K562 (cell line): ENCODE measurements at regions not wholly inside any gene's neighbourhood (a gene's known extent, or its start where the extent isn't known, plus 50 kb on each side); places are given as distances from the start of the nearest gene placed in this dataset.

Experiments
- ATAC-seq: fragments of 200-7000 bp; cut with Tn5 transposase; 3 replicates; pipeline ENCODE4 v1.9.1; 2020; ENCODE audit warnings: moderate library complexity
- BruUV-seq: library from RNA; stranded (reverse); fragments of 400-500 nt; replicated peaks from 2 replicates; lab custom pipeline; 2021; lab: Mats Ljungman, UMichigan
- CTCF ChIA-PET: fragments of 300-600 bp; formaldehyde crosslinking; extraction: SDS; loops from one replicate; lab custom pipeline; 2021; ENCODE audit warnings: low intra/inter-chr PET ratio; lab: Yijun Ruan, JAX
- POLR2A ChIA-PET: fragments of 300-600, 350-650 bp; sonication (Branson Sonifier 250); formaldehyde crosslinking; extraction: SDS; loops from one replicate; lab custom pipeline; 2021; ENCODE audit warnings: antibody characterized with exemption, inconsistent platforms; lab: Yijun Ruan, JAX
- DNase-seq, 4 experiments: peaks; one replicate each; pipeline versions ENCODE4 v3.0.0 to v3.0.0-alpha.2; 2011 to 2018; ENCODE audit warnings: low spot score in 3 of 4, mixed read lengths in 3 of 4; ENCODE audit errors: extremely low read depth in 1 of 4
- FAIRE-seq: peaks from 2 replicates; lab custom pipeline; 2011; peaks lifted over from hg19 to GRCh38; lab: Jason Lieb, UNC
- H2AFZ ChIP-seq: 2 replicates; pipeline ENCODE4 v1.6.0; 2011; ENCODE audit warnings: low read depth, low read length, control low read depth, inconsistent platforms
- H3K27ac ChIP-seq: fragments of 200-600 bp; 3 replicates; pipeline ENCODE4 v1.8.0; 2011; ENCODE audit warnings: low read depth, mild to moderate bottlenecking, control low read depth, inconsistent platforms, low read length, moderate library complexity, mixed read lengths; ENCODE audit errors: extremely low read depth
- H3K27me3 ChIP-seq, 2 experiments: fragments of 300-600 bp in 1 of 2; 2 replicates in 1 of 2; 3 replicates in 1 of 2; pipeline versions ENCODE4 v1.6.0 to v1.8.0; 2011; ENCODE audit warnings: inconsistent platforms in 2 of 2, low read length in 2 of 2, mild to moderate bottlenecking in 1 of 2, mixed read lengths in 1 of 2, moderate library complexity in 1 of 2; ENCODE audit not compliant: control insufficient read depth in 2 of 2, insufficient read depth in 2 of 2
- H3K36me3 ChIP-seq: fragments of 300-600 bp; 3 replicates; pipeline ENCODE4 v1.8.0; 2011; ENCODE audit warnings: mild to moderate bottlenecking, low read length, inconsistent platforms; ENCODE audit not compliant: control insufficient read depth, insufficient read depth
- H3K4me1 ChIP-seq, 2 experiments: fragments of 200-600 bp in 1 of 2; replicated peaks in 1 of 2; 2 replicates in 1 of 2; 3 replicates in 1 of 2; pipeline versions ENCODE4 v1.5.1 to v1.8.0; 2011; ENCODE audit warnings: inconsistent platforms in 2 of 2, low read length in 2 of 2, mild to moderate bottlenecking in 1 of 2, mixed read lengths in 1 of 2, moderate library complexity in 1 of 2; ENCODE audit not compliant: control insufficient read depth in 2 of 2, insufficient read depth in 2 of 2
- H3K4me2 ChIP-seq: 2 replicates; pipeline ENCODE4 v1.6.1; 2011; ENCODE audit warnings: low read length, control low read depth, inconsistent platforms, mixed read lengths; ENCODE audit not compliant: insufficient read depth
- H3K4me3 ChIP-seq: fragments of 200-600 bp; sonication (generic), shearing (Covaris generic); 2 replicates; pipeline ENCODE4 v1.5.1; 2016; ENCODE audit warnings: control low read depth, inconsistent platforms
- H3K79me2 ChIP-seq: fragments of 200-600 bp; 3 replicates; pipeline ENCODE4 v1.8.0; 2011; ENCODE audit warnings: low read length, inconsistent platforms; ENCODE audit not compliant: control insufficient read depth, insufficient read depth
- H3K9ac ChIP-seq, 2 experiments: 2 replicates each; pipeline versions ENCODE4 v1.6.0 to v1.6.1; 2011; ENCODE audit warnings: low read depth in 2 of 2, low read length in 2 of 2, control low read depth in 1 of 2, inconsistent platforms in 1 of 2, mild to moderate bottlenecking in 1 of 2, mixed read lengths in 1 of 2; ENCODE audit not compliant: insufficient read depth in 1 of 2
- H3K9me1 ChIP-seq: one replicate; pipeline ENCODE4 v1.6.0; 2011; ENCODE audit warnings: inconsistent platforms, mild to moderate bottlenecking, low read length, moderate library complexity; ENCODE audit not compliant: control insufficient read depth, insufficient read depth
- H3K9me3 ChIP-seq: replicated peaks from 2 replicates; pipeline ENCODE4 v1.5.1; 2011; ENCODE audit warnings: low read depth, low read length, inconsistent platforms; ENCODE audit not compliant: control insufficient read depth, insufficient read depth
- H4K20me1 ChIP-seq: replicated peaks from 2 replicates; pipeline ENCODE4 v1.6.1; 2011; ENCODE audit warnings: low read length, inconsistent platforms, mixed read lengths; ENCODE audit not compliant: control insufficient read depth, insufficient read depth
- ARID4B ChIP-seq: sonication (generic); formaldehyde crosslinking; IDR thresholded peaks from 2 replicates; pipeline ENCODE4 v1.8.0; 2022; ENCODE audit warnings: mild to moderate bottlenecking, missing genetic modification reagents
- COPS2 ChIP-seq: fragments of 450-650 bp; conservative IDR thresholded peaks from 2 replicates; pipeline ENCODE4 v1.6.1; 2016; ENCODE audit warnings: mild to moderate bottlenecking, moderate library complexity
- CREB3 ChIP-seq: fragments of 450-650 bp; conservative IDR thresholded peaks from 2 replicates; pipeline ENCODE4 v1.6.1; 2016; ENCODE audit warnings: missing genetic modification characterization, low read depth, mild to moderate bottlenecking, missing compliant biosample characterization, moderate library complexity
- DLX4 ChIP-seq: fragments of 250-450 bp; sonication (Bioruptor Pico); IDR thresholded peaks from 2 replicates; pipeline ENCODE4 v1.6.1; 2021; ENCODE audit warnings: mild to moderate bottlenecking
- HNRNPK ChIP-seq: fragments of 200-400 bp; formaldehyde crosslinking; IDR thresholded peaks from one replicate; pipeline ENCODE4 v1.6.1; 2018; ENCODE audit warnings: mild to moderate bottlenecking, low read depth, low read length; ENCODE audit not compliant: poor library complexity, severe bottlenecking
- IFI16 ChIP-seq: fragments of 250-450 bp; sonication (Bioruptor Pico); IDR thresholded peaks from 2 replicates; pipeline ENCODE4 v2.1.2; 2022; ENCODE audit warnings: mild to moderate bottlenecking, inconsistent platforms
- KAT7 ChIP-seq: sonication (generic); formaldehyde crosslinking; IDR thresholded peaks from 2 replicates; pipeline ENCODE4 v1.8.0; 2022; ENCODE audit warnings: missing genetic modification reagents, mild to moderate bottlenecking, borderline replicate concordance
- NFE2 ChIP-seq: IDR thresholded peaks from 2 replicates; pipeline ENCODE4 v1.6.1; 2014; ENCODE audit warnings: antibody characterized with exemption, low read depth
- POLR2AphosphoS5 ChIP-seq: IDR thresholded peaks from 2 replicates; pipeline ENCODE4 v1.6.1; 2011; ENCODE audit warnings: mild to moderate bottlenecking, low read depth, low read length, moderate library complexity; ENCODE audit not compliant: control insufficient read depth, insufficient read depth
- POLR3A ChIP-seq: IDR thresholded peaks from 2 replicates; pipeline ENCODE4 v1.6.1; 2011; ENCODE audit warnings: borderline replicate concordance, mild to moderate bottlenecking, moderate library complexity; ENCODE audit not compliant: insufficient read length, insufficient read depth; ENCODE audit errors: extremely low read depth
- RUNX1 ChIP-seq: sonication (generic); IDR thresholded peaks from 2 replicates; pipeline ENCODE4 v1.6.1; 2016; ENCODE audit warnings: antibody characterized with exemption, low read depth
- SP1 ChIP-seq: sonication (generic); formaldehyde crosslinking; IDR thresholded peaks from 2 replicates; pipeline ENCODE4 v1.8.1; 2022; ENCODE audit warnings: mild to moderate bottlenecking, missing genetic modification reagents
- ZNF707 ChIP-seq: fragments of 250-450 bp; sonication (Bioruptor Pico); conservative IDR thresholded peaks from 2 replicates; pipeline ENCODE4 v1.8.0; 2022; ENCODE audit warnings: inconsistent platforms, mild to moderate bottlenecking, moderate library complexity
- WGBS: fragments of 100-300 bp; shearing (Covaris generic); methylation state at CpG from one replicate; pipeline ENCODE4 v1.1.6; 2016; ENCODE audit warnings: low coverage, mixed read lengths; ENCODE audit not compliant: insufficient coverage; ENCODE audit errors: missing lambda C conversion rate; 5-methylcytosine and 5-hydroxymethylcytosine counted together
- in situ Hi-C: fragments of 300-500 bp; cut with MboI; formaldehyde crosslinking; loops from 4 replicates; pipeline ENCODE4 v1.15.0; 2018; ENCODE audit warnings: inconsistent platforms, mixed read lengths
- intact Hi-C: fragments of 100-400 bp; cut with micrococcal nuclease; formaldehyde crosslinking; loops from 2 replicates; pipeline ENCODE4 v1.14.2; 2022

- H4K20me1 ChIP-seq: no peaks in the 10 kb centered on the region
- no peak for ATAC-seq
- H3K36me3 ChIP-seq: no peaks in the 10 kb centered on the region
- POLR2A ChIA-PET: interaction anchor here (0.6 to 1.3 kb wide), 4 partner anchors 8 to 871 kb away, joined by 3 to 4 read pairs (median 3); no protein-coding TSS in a partner anchor
- H3K4me3 ChIP-seq: no peak overlapping the region
- no peak for DNase-seq
- no peaks in the 10 kb centered on the region for H3K9me1 ChIP-seq
- in situ Hi-C loops (loop anchor here (25.0 kb wide), 1 partner anchor 812 kb away; no protein-coding TSS in a partner anchor), intact Hi-C loops (loop anchor here (10.0 kb wide), 1 partner anchor 825 kb away; no protein-coding TSS in a partner anchor)
- H3K27me3 ChIP-seq: peaks cover 29 to 53% of the 10 kb centered on the region in 2 experiments
- FAIRE-seq: no peak
- H3K79me2 ChIP-seq: no peaks in the 10 kb centered on the region
- H2AFZ ChIP-seq: peak overlapping the region; percentile 22
- H3K9me3 ChIP-seq: no peaks in the 10 kb centered on the region
- no peak overlapping the region for H3K27ac ChIP-seq
- H3K4me1 ChIP-seq: peaks cover 0 to 15% of the 10 kb centered on the region in 2 experiments; a peak in 2 of 5 replicates
- BruUV-seq: no TSS peak
- H3K9ac ChIP-seq: no peak overlapping the region
- WGBS: 17% methylated on average over 16 of the region's 16 CpGs
- H3K4me2 ChIP-seq: no peak overlapping the region
- CTCF ChIA-PET: no interaction called here
- TF ChIP-seq KAT7 (CRISPR knock-in tag) (no peak), HNRNPK (no peak), ZNF707 (CRISPR knock-in tag) (no peak), ARID4B (no peak), NFE2 (no peak), COPS2 (no peak), CREB3 (tag) (no peak), POLR2AphosphoS5 (no peak), SP1 (CRISPR knock-in tag) (no peak), IFI16 (CRISPR knock-in tag) (no peak), DLX4 (no peak), RUNX1 (no peak), POLR3A (no peak)
Measured at GRCh38 chr5:79849486-79850315, 141.4 kb downstream of the MTX3 start.
